ENCODE measurements at regions not wholly inside any gene's neighbourhood (a gene's known extent, or its start where the extent isn't known, plus 50 kb on each side); places are given as distances from the start of the nearest gene placed in this dataset.
A peak's percentile ranks its signal among the peaks of the same experiment; 100 is the strongest.

GRCh38 chr3:11089931-11090330 is 64.4 kb upstream of the HRH1 start:
- ATAC-seq (no peak), DNase-seq (ENCODE audit: low spot score in 2 of 2) (no peak)
- H3K27ac Mint-ChIP-seq = no peak overlapping the region
- no peaks in the 10 kb centered on the region for H3K36me3 Mint-ChIP-seq
- H3K9me3 Mint-ChIP-seq = no peaks in the 10 kb centered on the region

DNA sequence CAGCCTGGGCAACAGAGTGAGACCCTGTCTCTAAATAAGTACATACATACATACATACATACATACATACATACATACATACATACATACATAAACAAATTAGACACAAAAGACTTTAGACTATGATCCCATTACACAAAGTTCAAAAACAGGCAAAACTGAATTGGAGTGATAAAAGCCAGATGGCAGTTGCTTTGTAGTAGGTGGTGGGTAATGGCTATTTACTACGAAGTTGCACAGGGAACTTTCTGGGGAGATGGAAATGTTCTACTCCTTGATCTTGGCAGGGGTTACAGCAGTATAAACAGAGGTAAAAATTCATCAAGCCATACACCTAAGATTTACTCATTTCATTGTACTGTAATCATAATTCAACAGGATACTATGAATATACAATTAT is 63.7 kb upstream of the HRH1 start:
- DNase-seq (ENCODE audit: low spot score in 2 of 2) (no peak), ATAC-seq (no peak)
- no peaks in the 10 kb centered on the region for H3K36me3 Mint-ChIP-seq
- no peaks in the 10 kb centered on the region for H3K9me3 Mint-ChIP-seq
- no peak overlapping the region for H3K27ac Mint-ChIP-seq

- Mint-ChIP-seq H3K27ac (no peak overlapping the region), H3K36me3 (no peaks in the 10 kb centered on the region), H3K9me3 (no peaks in the 10 kb centered on the region)
- ATAC-seq (no peak), DNase-seq (ENCODE audit: low spot score in 2 of 2) (no peak)
Observed at GRCh38 chr3:11091088-11091590, 63.2 kb upstream of the HRH1 start.

- DNase-seq (ENCODE audit: low spot score in 2 of 2) = no peak
- Mint-ChIP-seq H3K9me3 (no peaks in the 10 kb centered on the region), H3K27ac (no peak overlapping the region), H3K36me3 (no peaks in the 10 kb centered on the region)
- ATAC-seq = no peak
Observed at GRCh38 chr3:11091791-11092190, 62.5 kb upstream of the HRH1 start.

- ATAC-seq (no peak), DNase-seq (ENCODE audit: low spot score in 2 of 2) (no peak)
- Mint-ChIP-seq H3K9me3 (no peaks in the 10 kb centered on the region), H3K36me3 (no peaks in the 10 kb centered on the region), H3K27ac (no peak overlapping the region)
Observed at GRCh38 chr3:11093823-11094340, 60.4 kb upstream of the HRH1 start.

- Mint-ChIP-seq H3K36me3 (no peaks in the 10 kb centered on the region), H3K9me3 (no peaks in the 10 kb centered on the region), H3K27ac (no peak overlapping the region)
- ATAC-seq = no peak
- DNase-seq (ENCODE audit: low spot score in 2 of 2) = no peak
Observed at GRCh38 chr3:11095932-11096265, 58.4 kb upstream of the HRH1 start.

DNA sequence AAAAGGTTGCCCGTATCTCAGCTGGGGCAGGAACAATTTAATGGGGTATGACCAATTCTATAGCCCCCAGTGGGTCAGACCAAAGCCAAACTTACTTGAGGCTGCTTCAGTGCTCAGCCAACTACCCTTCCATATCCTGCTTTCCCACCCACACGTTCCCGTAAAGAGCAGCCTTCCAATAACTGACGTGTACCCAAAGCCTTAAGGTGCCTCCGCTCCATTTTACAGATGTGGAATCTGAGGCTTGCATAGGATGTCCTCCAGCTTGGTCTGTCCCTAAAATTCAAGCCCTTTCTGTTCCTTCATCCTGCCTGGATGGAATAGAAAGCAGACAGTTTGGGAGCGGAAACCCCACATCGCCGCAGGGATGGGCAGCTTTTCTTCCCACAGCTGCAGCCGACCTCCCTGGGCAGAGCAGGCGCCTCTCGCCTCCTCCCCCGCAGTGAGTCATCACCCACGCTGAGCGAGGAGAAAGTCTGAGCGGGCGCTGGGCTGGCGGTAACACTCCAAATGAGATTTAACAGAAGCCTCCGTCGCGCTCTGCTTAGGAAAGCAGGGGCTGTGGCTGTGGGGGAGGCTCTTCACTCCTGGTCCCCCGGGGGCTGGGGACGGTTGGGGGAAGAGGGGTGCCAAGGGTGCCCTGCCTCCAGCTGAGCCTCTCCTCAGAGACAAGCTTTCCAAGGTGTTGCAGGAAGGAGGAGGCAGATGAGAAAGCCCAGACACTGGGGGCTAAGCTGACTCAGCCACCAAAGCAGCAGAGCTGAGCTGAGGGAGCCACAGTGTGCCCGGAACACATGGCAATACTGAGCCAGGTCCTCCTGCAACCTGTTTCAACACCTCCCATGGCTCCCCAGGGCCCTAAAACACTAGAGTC is 57.8 kb upstream of the HRH1 start:
- DNase-seq (ENCODE audit: low spot score in 2 of 2) = peak; percentile 67 to 70
- peak; percentile 91 to 94 for ATAC-seq
- Mint-ChIP-seq H3K9me3 (peaks cover 0 to under 1% of the 10 kb centered on the region in 2 donors), H3K36me3 (no peaks in the 10 kb centered on the region), H3K27ac (no peak overlapping the region)

- Mint-ChIP-seq H3K9me3 (peaks cover 7 to 9% of the 10 kb centered on the region in 2 donors), H3K36me3 (peaks cover under 1 to 3% of the 10 kb centered on the region in 2 donors), H3K27ac (no peak overlapping the region)
- DNase-seq (ENCODE audit: low spot score in 2 of 2) = no peak
- ATAC-seq = no peak
Observed at GRCh38 chr3:11099306-11099705, 55.0 kb upstream of the HRH1 start.

Data from activated naive CD4-positive, alpha-beta T cell treated with anti-CD3 and anti-CD28 coated beads, Interleukin-2, amount 50 U/mL, for 72 hours (primary cell).